ENCODE measurements at regions not wholly inside any gene's neighbourhood (a gene's known extent, or its start where the extent isn't known, plus 50 kb on each side); places are given as distances from the start of the nearest gene placed in this dataset.

- TF ChIP-seq CTCF (IDR thresholded peaks at IDR 0.05) (no peak), EZH2 (IDR thresholded peaks at IDR 0.05; ENCODE audit: borderline replicate concordance, insufficient read depth, low read depth, low read length, poor library complexity, severe bottlenecking) (no peak)
These were observed 197.8 kb downstream of the MEMO1 start for GRCh38 chr2:31813016-31813415.
